DOHH2 (cell line): ENCODE measurements at regions not wholly inside any gene's neighbourhood (a gene's known extent, or its start where the extent isn't known, plus 50 kb on each side); places are given as distances from the start of the nearest gene placed in this dataset.

Experiments
- EZH2phosphoT487 ChIP-seq: fragments of 200-600 bp; sonication (generic); IDR thresholded peaks from 2 replicates; pipeline ENCODE4 v1.6.1; 2017; ENCODE audit warnings: borderline replicate concordance, mild to moderate bottlenecking, antibody characterized with exemption, low read length, moderate library complexity, mixed read lengths
- TF ChIP-seq, protein P1 (sequence below): fragments of 200-600 bp; sonication (generic); IDR thresholded peaks from one replicate; pipeline ENCODE4 v1.5.1; 2014; ENCODE audit warnings: antibody characterized with exemption, mild to moderate bottlenecking, low read depth, low read length; ENCODE audit not compliant: poor library complexity, severe bottlenecking

DNA sequence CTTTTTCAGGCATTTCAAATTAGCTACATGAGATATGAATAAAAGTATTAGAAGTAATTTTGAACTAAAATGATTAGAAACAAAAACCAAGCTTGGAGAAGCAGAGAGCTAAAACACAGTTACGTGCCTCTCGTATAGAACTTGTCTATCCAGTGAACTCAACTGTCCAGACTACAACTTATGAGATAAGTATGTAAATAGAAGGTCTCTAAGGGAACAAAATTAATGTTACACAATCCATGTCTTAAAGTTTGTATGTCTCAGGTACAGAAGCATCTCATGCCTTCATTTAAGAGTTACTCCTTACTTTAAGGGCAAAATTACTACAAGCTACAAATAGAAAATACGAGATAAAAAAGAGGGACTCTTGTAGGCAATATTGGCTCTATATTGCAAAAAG lies 316.8 kb downstream of the CETN3 start:
- TF ChIP-seq, protein P1, sequence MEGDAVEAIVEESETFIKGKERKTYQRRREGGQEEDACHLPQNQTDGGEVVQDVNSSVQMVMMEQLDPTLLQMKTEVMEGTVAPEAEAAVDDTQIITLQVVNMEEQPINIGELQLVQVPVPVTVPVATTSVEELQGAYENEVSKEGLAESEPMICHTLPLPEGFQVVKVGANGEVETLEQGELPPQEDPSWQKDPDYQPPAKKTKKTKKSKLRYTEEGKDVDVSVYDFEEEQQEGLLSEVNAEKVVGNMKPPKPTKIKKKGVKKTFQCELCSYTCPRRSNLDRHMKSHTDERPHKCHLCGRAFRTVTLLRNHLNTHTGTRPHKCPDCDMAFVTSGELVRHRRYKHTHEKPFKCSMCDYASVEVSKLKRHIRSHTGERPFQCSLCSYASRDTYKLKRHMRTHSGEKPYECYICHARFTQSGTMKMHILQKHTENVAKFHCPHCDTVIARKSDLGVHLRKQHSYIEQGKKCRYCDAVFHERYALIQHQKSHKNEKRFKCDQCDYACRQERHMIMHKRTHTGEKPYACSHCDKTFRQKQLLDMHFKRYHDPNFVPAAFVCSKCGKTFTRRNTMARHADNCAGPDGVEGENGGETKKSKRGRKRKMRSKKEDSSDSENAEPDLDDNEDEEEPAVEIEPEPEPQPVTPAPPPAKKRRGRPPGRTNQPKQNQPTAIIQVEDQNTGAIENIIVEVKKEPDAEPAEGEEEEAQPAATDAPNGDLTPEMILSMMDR = no peak
- no peak for TF ChIP-seq EZH2phosphoT487
